ENCODE measurements at regions not wholly inside any gene's neighbourhood (a gene's known extent, or its start where the extent isn't known, plus 50 kb on each side); places are given as distances from the start of the nearest gene placed in this dataset.

- no TSS peak for BruUV-seq (replicated peaks)
- H3K9me3 ChIP-seq (ENCODE audit: control insufficient read depth, insufficient read depth, low read depth, low read length), result no peaks in the 10 kb centered on the region
- ATAC-seq, result no peak
- ChIA-PET POLR2A (no interaction called here), CTCF (no interaction called here)
- no peaks in the 10 kb centered on the region for H3K4me1 ChIP-seq (ENCODE audit: control insufficient read depth, insufficient read depth, low read length)
- TF ChIP-seq CTCF (IDR thresholded peaks at IDR 0.05) (no peak), POLR2AphosphoS5 (IDR thresholded peaks at IDR 0.05; ENCODE audit: low read depth, low read length) (no peak), TCF7L2 (IDR thresholded peaks at IDR 0.05; ENCODE audit: low read depth, low read length) (no peak), REST (IDR thresholded peaks at IDR 0.05; ENCODE audit: insufficient read depth in 1 of 2, low read depth in 2 of 2, low read length in 1 of 2) (no peak), SIN3A (IDR thresholded peaks at IDR 0.05; ENCODE audit: borderline replicate concordance, insufficient read depth, low read depth, low read length) (no peak)
- DNase-seq (ENCODE audit: low read depth, low spot score), result no peak
- no peak overlapping the region for H3K27ac ChIP-seq (ENCODE audit: low read length)
- intact Hi-C loops (cut with micrococcal nuclease; ENCODE audit: unreplicated experiment), result no loop called here
- in situ Hi-C loops (cut with HindIII; ENCODE audit: low pct_unique_long_range_greater_than_20kb, low sequenced_read_pairs), result no loop called here
- no peaks in the 10 kb centered on the region for H3K27me3 ChIP-seq (ENCODE audit: control insufficient read depth, insufficient read depth, low read length)
- no peaks in the 10 kb centered on the region for H3K36me3 ChIP-seq (ENCODE audit: control insufficient read depth, insufficient read depth, low read length)
- no peak overlapping the region for H3K4me3 ChIP-seq (ENCODE audit: low read depth in 2 of 2, low read length in 2 of 2)
These were observed 533.2 kb upstream of the TNP1 start for GRCh38 chr2:217392930-217393584.

GRCh38 chr2:217387776-217388387, 528.0 kb upstream of the TNP1 start:
- H3K9me3 ChIP-seq (ENCODE audit: control insufficient read depth, insufficient read depth, low read depth, low read length), result no peaks in the 10 kb centered on the region
- in situ Hi-C loops (cut with HindIII; ENCODE audit: low pct_unique_long_range_greater_than_20kb, low sequenced_read_pairs) (no loop called here), intact Hi-C loops (cut with micrococcal nuclease; ENCODE audit: unreplicated experiment) (no loop called here)
- TF ChIP-seq CTCF (IDR thresholded peaks at IDR 0.05) (no peak), TCF7L2 (IDR thresholded peaks at IDR 0.05; ENCODE audit: low read depth, low read length) (no peak)
- BruUV-seq (replicated peaks), result no TSS peak
- H3K4me3 ChIP-seq (ENCODE audit: low read depth in 2 of 2, low read length in 2 of 2), result no peak overlapping the region
- DNase-seq (ENCODE audit: low read depth, low spot score) (no peak), ATAC-seq (no peak)
- ChIA-PET POLR2A (no interaction called here), CTCF (no interaction called here)
- no peaks in the 10 kb centered on the region for H3K4me1 ChIP-seq (ENCODE audit: control insufficient read depth, insufficient read depth, low read length)
- H3K27ac ChIP-seq (ENCODE audit: low read length), result no peak overlapping the region
- H3K36me3 ChIP-seq (ENCODE audit: control insufficient read depth, insufficient read depth, low read length), result no peaks in the 10 kb centered on the region
- no peaks in the 10 kb centered on the region for H3K27me3 ChIP-seq (ENCODE audit: control insufficient read depth, insufficient read depth, low read length)

Data from Panc1 (cell line).